HepG2 (cell line): ENCODE measurements at regions not wholly inside any gene's neighbourhood (a gene's known extent, or its start where the extent isn't known, plus 50 kb on each side); places are given as distances from the start of the nearest gene placed in this dataset.

Experiments used
- KAT7 ChIP-seq: IDR thresholded peaks from 2 replicates; pipeline ENCODE4 v1.6.1; 2018; ENCODE audit warnings: borderline replicate concordance, missing compliant biosample characterization
- PRPF4 ChIP-seq: fragments of 200-400 bp; formaldehyde crosslinking; IDR thresholded peaks from 2 replicates; pipeline ENCODE4 v1.6.1; 2016; ENCODE audit warnings: low read length, low read depth; ENCODE audit not compliant: poor library complexity, severe bottlenecking

DNA sequence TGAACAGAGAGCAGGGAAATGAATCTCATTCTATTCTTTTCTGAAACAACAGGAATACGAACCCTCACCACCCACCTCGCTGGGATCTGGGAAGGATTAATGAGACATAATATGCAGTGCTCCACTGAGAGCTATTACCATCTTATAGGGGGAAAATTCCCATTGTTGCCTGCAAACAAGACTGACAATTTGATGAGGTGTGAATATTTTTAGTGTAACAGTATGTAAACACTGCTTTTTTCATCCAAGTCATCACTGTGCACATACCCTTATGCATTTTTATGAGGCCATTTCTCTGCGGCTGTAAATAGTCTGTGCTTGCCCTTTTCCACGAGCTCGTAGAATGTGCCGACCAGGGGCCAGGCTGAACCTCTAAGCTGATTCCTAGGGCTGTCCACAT is 285.6 kb upstream of the CPEB2 start:
- TF ChIP-seq KAT7 (no peak), PRPF4 (no peak)
